ENCODE measurements at regions not wholly inside any gene's neighbourhood (a gene's known extent, or its start where the extent isn't known, plus 50 kb on each side); places are given as distances from the start of the nearest gene placed in this dataset.
A peak's percentile ranks its signal among the peaks of the same experiment; 100 is the strongest.

- ATAC-seq = no peak
- TF ChIP-seq CSDC2 (CRISPR knock-in tag; IDR thresholded peaks at IDR 0.05) = no peak
- TF ChIP-seq TOX (CRISPR knock-in tag; IDR thresholded peaks at IDR 0.05; ENCODE audit: borderline replicate concordance) = no peak
- TF ChIP-seq ZNF565 (CRISPR knock-in tag; conservative IDR thresholded peaks at IDR 0.05; ENCODE audit: low read depth) = no peak
- no peak for TF ChIP-seq ZNF8 (CRISPR knock-in tag; IDR thresholded peaks at IDR 0.05)
Observed at GRCh38 chr2:146270618-146271017, 1574.2 kb upstream of the ACVR2A start.

GRCh38 chr2:146267093-146267492, 1577.7 kb upstream of the ACVR2A start:
- peak; percentile 76 for ATAC-seq
- TF ChIP-seq ARNTL (CRISPR knock-in tag; IDR thresholded peaks at IDR 0.05; ENCODE audit: borderline replicate concordance, low read depth) (no peak), TSHZ2 (CRISPR knock-in tag; IDR thresholded peaks at IDR 0.05) (no peak), ZFP30 (CRISPR knock-in tag; IDR thresholded peaks at IDR 0.05) (no peak), ZNF70 (CRISPR knock-in tag; IDR thresholded peaks at IDR 0.05) (no peak), POU6F1 (CRISPR knock-in tag; IDR thresholded peaks at IDR 0.05; ENCODE audit: borderline replicate concordance, low read depth) (no peak), CREB5 (CRISPR knock-in tag; IDR thresholded peaks at IDR 0.05; ENCODE audit: low read depth) (no peak), BACH2 (CRISPR knock-in tag; IDR thresholded peaks at IDR 0.05; ENCODE audit: borderline replicate concordance) (no peak)

- no peak for ATAC-seq
- TF ChIP-seq SNAI2 (CRISPR knock-in tag; IDR thresholded peaks at IDR 0.05) (no peak), ZNF70 (CRISPR knock-in tag; IDR thresholded peaks at IDR 0.05) (no peak), ARNTL (CRISPR knock-in tag; IDR thresholded peaks at IDR 0.05; ENCODE audit: borderline replicate concordance, low read depth) (no peak), ZFP3 (CRISPR knock-in tag; IDR thresholded peaks at IDR 0.05) (no peak), PPARA (CRISPR knock-in tag; IDR thresholded peaks at IDR 0.05; ENCODE audit: borderline replicate concordance) (no peak), POU6F1 (CRISPR knock-in tag; IDR thresholded peaks at IDR 0.05; ENCODE audit: borderline replicate concordance, low read depth) (no peak), CREB5 (CRISPR knock-in tag; IDR thresholded peaks at IDR 0.05; ENCODE audit: low read depth) (no peak), ZC3H10 (CRISPR knock-in tag; IDR thresholded peaks at IDR 0.05) (no peak), TOX (CRISPR knock-in tag; IDR thresholded peaks at IDR 0.05; ENCODE audit: borderline replicate concordance) (no peak), ZNF565 (CRISPR knock-in tag; conservative IDR thresholded peaks at IDR 0.05; ENCODE audit: low read depth) (no peak), GLIS3 (CRISPR knock-in tag; IDR thresholded peaks at IDR 0.05) (no peak), TCF4 (CRISPR knock-in tag; IDR thresholded peaks at IDR 0.05; ENCODE audit: borderline replicate concordance) (no peak), CSRNP3 (CRISPR knock-in tag; IDR thresholded peaks at IDR 0.05) (no peak), PATZ1 (CRISPR knock-in tag; IDR thresholded peaks at IDR 0.05; ENCODE audit: borderline replicate concordance) (no peak), RARB (CRISPR knock-in tag; IDR thresholded peaks at IDR 0.05) (no peak), BACH2 (CRISPR knock-in tag; IDR thresholded peaks at IDR 0.05; ENCODE audit: borderline replicate concordance) (no peak), ZFP30 (CRISPR knock-in tag; IDR thresholded peaks at IDR 0.05) (no peak), ZNF8 (CRISPR knock-in tag; IDR thresholded peaks at IDR 0.05) (no peak), ESRRG (CRISPR knock-in tag; IDR thresholded peaks at IDR 0.05) (no peak)
Observed at GRCh38 chr2:146265656-146266055, 1579.2 kb upstream of the ACVR2A start.
